ENCODE measurements at regions not wholly inside any gene's neighbourhood (a gene's known extent, or its start where the extent isn't known, plus 50 kb on each side); places are given as distances from the start of the nearest gene placed in this dataset.

DNA sequence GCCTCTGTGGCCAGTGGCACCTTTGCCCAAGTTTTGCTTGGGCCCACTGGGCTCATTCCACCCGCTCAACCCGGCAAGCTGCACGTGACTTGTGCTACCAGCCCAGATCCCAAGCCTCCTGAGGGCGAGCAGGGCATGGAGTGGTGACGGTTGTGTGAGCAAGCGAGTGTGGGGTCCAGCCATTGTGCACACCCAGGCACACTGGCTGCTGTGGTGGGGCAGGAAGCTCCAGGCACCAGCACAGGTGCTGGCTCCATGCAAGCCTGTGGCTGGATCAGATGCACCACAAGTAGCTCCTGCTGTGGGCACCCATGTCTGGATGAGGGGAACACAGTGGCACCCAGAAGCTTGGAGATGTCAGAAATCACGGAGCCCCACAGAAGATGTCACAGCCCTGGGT lies 557.0 kb upstream of the GNPDA2 start:
- TF ChIP-seq POLR2AphosphoS5 (IDR thresholded peaks at IDR 0.05; ENCODE audit: insufficient read depth, low read depth, low read length) (no peak), EZH2 (IDR thresholded peaks at IDR 0.05; ENCODE audit: borderline replicate concordance, low read depth, low read length, severe bottlenecking) (no peak)

Data from endothelial cell of umbilical vein (primary cell).